ENCODE measurements at regions not wholly inside any gene's neighbourhood (a gene's known extent, or its start where the extent isn't known, plus 50 kb on each side); places are given as distances from the start of the nearest gene placed in this dataset.

GRCh38 chr6:140985679-140986275 is 1146.9 kb upstream of the GJE1 start:
- no peaks in the 10 kb centered on the region for H3K9me3 ChIP-seq
- no peaks in the 10 kb centered on the region for H3K4me1 ChIP-seq
- TF ChIP-seq CTCF (IDR thresholded peaks at IDR 0.05) (no peak), POLR2A (IDR thresholded peaks at IDR 0.05) (no peak)
- no peaks in the 10 kb centered on the region for H3K36me3 ChIP-seq
- no peak for DNase-seq
- H3K27me3 ChIP-seq = no peaks in the 10 kb centered on the region
- H3K27ac ChIP-seq = no peak overlapping the region
- H3K4me3 ChIP-seq = no peak overlapping the region

- TF ChIP-seq POLR2A (IDR thresholded peaks at IDR 0.05) = no peak
- Histone ChIP-seq H3K4me1 (no peaks in the 10 kb centered on the region), H3K27me3 (no peaks in the 10 kb centered on the region), H3K9me3 (no peaks in the 10 kb centered on the region), H3K27ac (peak overlapping the region in 1 of 4 donors; percentile 24), H3K36me3 (no peaks in the 10 kb centered on the region), H3K4me3 (no peak overlapping the region)
- DNase-seq = no peak
These were observed 1152.3 kb upstream of the GJE1 start for GRCh38 chr6:140980265-140980887.

GRCh38 chr6:140979642-140980091 is 1153.1 kb upstream of the GJE1 start:
- no peak for DNase-seq
- no peaks in the 10 kb centered on the region for H3K9me3 ChIP-seq
- TF ChIP-seq POLR2A (IDR thresholded peaks at IDR 0.05) = no peak
- TF ChIP-seq CTCF (IDR thresholded peaks at IDR 0.05) = no peak
- no peaks in the 10 kb centered on the region for H3K36me3 ChIP-seq
- no peak overlapping the region for H3K4me3 ChIP-seq
- no peaks in the 10 kb centered on the region for H3K27me3 ChIP-seq
- H3K27ac ChIP-seq = peak overlapping the region in 1 of 4 donors; percentile 24
- no peaks in the 10 kb centered on the region for H3K4me1 ChIP-seq

GRCh38 chr6:140977403-140977802 is 1155.3 kb upstream of the GJE1 start:
- H3K4me1 ChIP-seq = no peaks in the 10 kb centered on the region
- TF ChIP-seq CTCF (IDR thresholded peaks at IDR 0.05) = no peak
- no peak for TF ChIP-seq POLR2A (IDR thresholded peaks at IDR 0.05)
- no peak overlapping the region for H3K4me3 ChIP-seq
- no peak for DNase-seq
- no peaks in the 10 kb centered on the region for H3K27me3 ChIP-seq
- no peaks in the 10 kb centered on the region for H3K9me3 ChIP-seq
- H3K36me3 ChIP-seq = no peaks in the 10 kb centered on the region
- no peak overlapping the region for H3K27ac ChIP-seq

- Histone ChIP-seq H3K4me3 (no peak overlapping the region), H3K27ac (no peak overlapping the region), H3K27me3 (no peaks in the 10 kb centered on the region), H3K36me3 (no peaks in the 10 kb centered on the region), H3K9me3 (no peaks in the 10 kb centered on the region), H3K4me1 (no peaks in the 10 kb centered on the region)
- TF ChIP-seq POLR2A (IDR thresholded peaks at IDR 0.05) (no peak), CTCF (IDR thresholded peaks at IDR 0.05) (no peak)
- DNase-seq = no peak
These were observed 1155.9 kb upstream of the GJE1 start for GRCh38 chr6:140976806-140977205.

GRCh38 chr6:140970485-140970884 is 1162.2 kb upstream of the GJE1 start:
- Histone ChIP-seq H3K4me3 (no peak overlapping the region), H3K27me3 (no peaks in the 10 kb centered on the region), H3K27ac (no peak overlapping the region), H3K4me1 (no peaks in the 10 kb centered on the region), H3K9me3 (no peaks in the 10 kb centered on the region), H3K36me3 (no peaks in the 10 kb centered on the region)
- TF ChIP-seq POLR2A (IDR thresholded peaks at IDR 0.05) = no peak
- TF ChIP-seq CTCF (IDR thresholded peaks at IDR 0.05) = no peak
- no peak for DNase-seq

Measured in Peyer's patch (tissue), 4 donors.